ENCODE measurements at regions not wholly inside any gene's neighbourhood (a gene's known extent, or its start where the extent isn't known, plus 50 kb on each side); places are given as distances from the start of the nearest gene placed in this dataset.

- no peaks in the 10 kb centered on the region for H3K4me1 ChIP-seq
- H3K36me3 ChIP-seq = no peaks in the 10 kb centered on the region
- TF ChIP-seq POLR2A (IDR thresholded peaks at IDR 0.05) = no peak
- no peak for TF ChIP-seq CTCF (IDR thresholded peaks at IDR 0.05)
- no peak overlapping the region for H3K27ac ChIP-seq
- H3K27me3 ChIP-seq = no peaks in the 10 kb centered on the region
- no peak overlapping the region for H3K4me3 ChIP-seq
- DNase-seq = no peak
- no peaks in the 10 kb centered on the region for H3K9me3 ChIP-seq
These were observed 268.5 kb upstream of the EEF2KMT start for GRCh38 chr16:5366126-5366525.

- Histone ChIP-seq H3K4me1 (no peaks in the 10 kb centered on the region), H3K36me3 (no peaks in the 10 kb centered on the region), H3K9me3 (no peaks in the 10 kb centered on the region), H3K27ac (no peak overlapping the region), H3K27me3 (no peaks in the 10 kb centered on the region), H3K4me3 (no peak overlapping the region)
- no peak for DNase-seq
- no peak for TF ChIP-seq POLR2A (IDR thresholded peaks at IDR 0.05)
- TF ChIP-seq CTCF (IDR thresholded peaks at IDR 0.05) = no peak
These were observed 266.6 kb upstream of the EEF2KMT start for GRCh38 chr16:5364186-5364585.

GRCh38 chr16:5361322-5361721 lies 263.7 kb upstream of the EEF2KMT start:
- H3K9me3 ChIP-seq = no peaks in the 10 kb centered on the region
- no peaks in the 10 kb centered on the region for H3K27me3 ChIP-seq
- no peaks in the 10 kb centered on the region for H3K4me1 ChIP-seq
- TF ChIP-seq POLR2A (IDR thresholded peaks at IDR 0.05) = no peak
- TF ChIP-seq CTCF (IDR thresholded peaks at IDR 0.05) = no peak
- H3K4me3 ChIP-seq = no peak overlapping the region
- H3K27ac ChIP-seq = no peak overlapping the region
- no peak for DNase-seq
- H3K36me3 ChIP-seq = no peaks in the 10 kb centered on the region

GRCh38 chr16:5354645-5355044 lies 257.1 kb upstream of the EEF2KMT start:
- H3K4me3 ChIP-seq = no peak overlapping the region
- no peak for TF ChIP-seq CTCF (IDR thresholded peaks at IDR 0.05)
- TF ChIP-seq POLR2A (IDR thresholded peaks at IDR 0.05) = no peak
- no peaks in the 10 kb centered on the region for H3K27me3 ChIP-seq
- H3K9me3 ChIP-seq = no peaks in the 10 kb centered on the region
- H3K27ac ChIP-seq = no peak overlapping the region
- H3K36me3 ChIP-seq = no peaks in the 10 kb centered on the region
- no peak for DNase-seq
- no peaks in the 10 kb centered on the region for H3K4me1 ChIP-seq

- no peak for DNase-seq
These were observed 252.3 kb upstream of the EEF2KMT start for GRCh38 chr16:5349670-5350517.

More at GRCh38 chr16:5349670-5350517, 252.3 kb upstream of the EEF2KMT start:
- TF ChIP-seq POLR2A (IDR thresholded peaks at IDR 0.05) = no peak
- no peak for TF ChIP-seq CTCF (IDR thresholded peaks at IDR 0.05)
- Histone ChIP-seq H3K4me3 (no peak overlapping the region), H3K9me3 (no peaks in the 10 kb centered on the region), H3K27me3 (no peaks in the 10 kb centered on the region), H3K4me1 (no peaks in the 10 kb centered on the region), H3K36me3 (no peaks in the 10 kb centered on the region), H3K27ac (no peak overlapping the region)
